HG03135 (cell line): ENCODE measurements at regions not wholly inside any gene's neighbourhood (a gene's known extent, or its start where the extent isn't known, plus 50 kb on each side); places are given as distances from the start of the nearest gene placed in this dataset.
"Not testable (repeated sequence)": the region's sequence is repeated elsewhere in the genome, so short reads cannot be mapped to it uniquely, and the experiment has no call there.

ENCODE experiments used
- ATAC-seq: cut with Tn5 transposase; IDR thresholded peaks from one replicate; pipeline ENCODE4 v1.9.1; 2021; ENCODE audit warnings: mild to moderate bottlenecking, moderate library complexity; ENCODE audit not compliant: unreplicated experiment

DNA sequence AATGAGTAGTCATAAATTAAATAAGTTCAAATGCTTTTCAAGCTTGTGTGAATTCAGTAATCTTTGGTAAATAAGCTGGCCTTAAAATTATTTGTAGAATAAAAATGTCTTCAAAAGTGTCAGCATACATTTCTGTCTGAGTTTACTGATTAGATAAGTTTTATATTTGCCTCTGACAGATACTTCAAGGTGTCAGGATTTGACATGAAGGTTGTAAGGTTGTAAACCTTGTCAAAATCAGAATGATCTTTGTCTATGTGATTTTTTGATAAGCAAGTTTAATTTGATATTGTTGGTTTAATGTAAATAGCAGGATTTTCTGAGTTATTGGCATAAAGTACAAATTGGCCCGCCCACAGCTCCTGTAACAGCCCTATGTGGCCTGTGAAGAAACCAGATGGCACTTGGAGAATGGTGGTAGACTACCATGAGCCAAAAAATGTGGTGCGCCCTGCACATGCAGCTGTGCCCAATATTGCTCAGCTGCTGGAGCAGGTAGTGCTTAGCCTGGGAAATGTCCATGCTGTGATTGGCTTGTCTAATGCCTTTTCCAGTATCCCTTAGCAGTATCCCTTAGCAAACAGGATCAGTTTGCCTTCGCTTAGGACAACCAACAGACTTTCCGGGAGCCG lies 188.0 kb upstream of the SPHKAP start:
- ATAC-seq: no peak

- ATAC-seq: no peak
Observed at GRCh38 chr2:228367356-228367755, 185.9 kb upstream of the SPHKAP start.

DNA sequence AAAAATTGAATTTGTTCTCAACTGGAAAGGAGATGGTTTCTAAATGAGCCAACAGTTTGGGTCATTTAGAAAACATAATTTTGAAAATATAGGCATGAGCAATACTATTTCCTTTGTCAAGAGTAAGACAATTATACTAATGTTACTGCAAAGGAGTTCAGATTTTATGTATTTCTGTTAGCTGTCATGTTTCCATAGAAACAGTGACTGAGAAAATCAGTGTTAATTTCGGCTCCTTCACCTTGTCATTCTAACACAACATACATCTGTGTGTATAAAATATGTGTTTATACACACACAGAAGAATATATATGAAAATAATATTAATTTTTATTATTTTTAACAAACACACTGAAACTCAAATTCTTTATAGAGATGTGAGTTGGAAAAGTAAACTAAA lies 178.0 kb upstream of the SPHKAP start:
- no peak for ATAC-seq

DNA sequence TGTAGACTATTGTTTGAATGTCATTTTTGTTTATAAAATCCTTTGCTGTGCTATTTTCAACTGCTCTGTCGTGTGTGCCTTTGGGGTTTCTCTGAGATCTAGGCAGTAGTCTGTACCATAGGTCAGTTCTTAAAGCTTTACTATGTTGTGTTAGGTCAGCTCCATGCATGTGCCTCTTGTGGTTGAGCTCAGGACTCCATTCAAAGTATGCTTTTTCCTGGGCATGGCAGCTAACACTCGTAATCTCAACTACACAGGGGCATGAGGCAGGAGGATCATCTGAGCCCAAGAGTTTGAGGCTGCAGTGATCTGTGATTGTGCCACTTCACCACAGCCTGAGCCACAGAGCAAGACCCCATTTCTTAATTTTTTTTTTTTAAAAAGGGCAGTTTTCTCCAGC lies 174.4 kb upstream of the SPHKAP start:
- no peak for ATAC-seq

DNA sequence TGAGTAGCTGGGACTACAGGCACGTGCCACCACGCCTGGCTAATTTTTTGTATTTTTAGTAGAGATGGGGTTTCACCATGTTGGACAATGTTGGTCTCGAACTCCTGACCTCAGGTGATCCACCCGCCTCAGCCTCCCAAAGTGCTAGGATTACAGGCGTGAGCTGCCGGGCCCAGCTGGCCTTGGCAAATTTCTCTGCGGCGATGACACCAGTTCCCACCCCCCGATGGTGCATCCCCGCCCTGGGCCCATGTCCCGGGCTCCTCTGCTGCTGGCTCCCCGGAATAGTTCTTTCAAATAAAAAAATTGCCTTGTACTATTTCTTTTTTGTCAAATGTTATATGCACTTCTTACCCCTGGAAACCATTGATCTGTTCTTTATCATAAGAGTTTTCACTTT lies 171.5 kb upstream of the SPHKAP start:
- not testable (repeated sequence) for ATAC-seq

DNA sequence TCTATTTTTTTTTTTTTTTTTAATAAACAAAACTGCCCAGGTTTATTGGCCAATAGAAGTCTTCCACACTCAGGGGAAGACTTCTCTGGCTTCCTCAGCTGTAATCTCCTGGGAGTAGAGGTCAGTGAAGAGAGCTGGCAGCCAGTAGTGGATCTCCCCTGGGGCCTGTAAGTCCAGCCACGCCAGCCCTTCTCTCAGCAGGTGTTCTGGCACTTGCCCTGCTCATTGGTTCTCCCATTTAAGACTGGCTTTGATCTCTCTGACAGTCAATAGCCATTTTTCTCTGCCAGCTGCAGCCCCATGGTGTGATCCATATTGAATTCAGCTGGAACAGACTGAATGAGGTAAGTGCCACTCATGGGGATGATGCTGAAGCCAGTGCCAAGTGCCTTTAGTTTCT lies 170.6 kb upstream of the SPHKAP start:
- ATAC-seq: no peak

- no peak for ATAC-seq
Observed at GRCh38 chr2:228348516-228349064, 167.1 kb upstream of the SPHKAP start.

DNA sequence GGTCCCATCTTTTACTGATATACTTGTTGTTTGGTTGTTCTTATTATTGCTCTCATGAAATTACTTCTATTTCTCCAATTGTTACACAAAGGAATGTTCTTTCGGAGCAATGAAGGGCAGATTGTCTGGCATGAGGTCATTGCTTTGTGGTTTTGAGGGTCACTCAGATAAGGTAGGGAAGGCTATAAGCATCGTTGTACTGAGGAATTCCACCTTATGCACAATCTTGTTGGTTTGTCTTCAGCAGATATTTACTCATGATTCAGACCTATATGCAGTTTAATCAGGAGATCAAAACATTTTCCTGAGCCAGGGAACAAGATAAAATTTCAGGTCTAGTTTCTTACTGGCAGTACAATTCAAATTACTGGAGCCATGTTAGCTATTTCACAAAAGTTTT lies 163.0 kb upstream of the SPHKAP start:
- ATAC-seq: no peak

DNA sequence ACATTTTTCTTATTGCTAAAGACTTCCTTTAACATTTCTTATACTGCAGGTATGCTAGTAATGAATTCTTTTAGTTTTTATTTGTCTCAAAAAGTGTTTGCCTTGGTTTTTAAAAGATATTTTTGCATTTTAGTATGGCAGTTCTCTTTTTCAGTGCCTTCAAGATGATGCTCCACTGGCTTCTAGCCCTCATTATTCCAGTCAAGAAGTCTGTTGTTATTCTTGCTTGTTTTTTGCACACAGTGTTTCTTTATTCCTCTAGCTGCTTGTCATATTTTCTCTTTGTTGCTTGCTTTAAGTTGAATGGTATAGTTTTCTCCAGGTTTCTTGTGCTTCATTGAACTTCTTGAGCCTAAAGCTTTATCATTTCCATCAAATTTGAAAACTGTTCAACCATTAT lies 158.0 kb upstream of the SPHKAP start:
- no peak for ATAC-seq

GRCh38 chr2:228334180-228334579 lies 152.7 kb upstream of the SPHKAP start:
- ATAC-seq: no peak

GRCh38 chr2:228329282-228329681 lies 147.8 kb upstream of the SPHKAP start:
- ATAC-seq: no peak

- no peak for ATAC-seq
Observed at GRCh38 chr2:228321015-228321414, 139.5 kb upstream of the SPHKAP start.

GRCh38 chr2:228318218-228318617 lies 136.7 kb upstream of the SPHKAP start:
- ATAC-seq: no peak

GRCh38 chr2:228312172-228312571 lies 130.7 kb upstream of the SPHKAP start:
- ATAC-seq: no peak

DNA sequence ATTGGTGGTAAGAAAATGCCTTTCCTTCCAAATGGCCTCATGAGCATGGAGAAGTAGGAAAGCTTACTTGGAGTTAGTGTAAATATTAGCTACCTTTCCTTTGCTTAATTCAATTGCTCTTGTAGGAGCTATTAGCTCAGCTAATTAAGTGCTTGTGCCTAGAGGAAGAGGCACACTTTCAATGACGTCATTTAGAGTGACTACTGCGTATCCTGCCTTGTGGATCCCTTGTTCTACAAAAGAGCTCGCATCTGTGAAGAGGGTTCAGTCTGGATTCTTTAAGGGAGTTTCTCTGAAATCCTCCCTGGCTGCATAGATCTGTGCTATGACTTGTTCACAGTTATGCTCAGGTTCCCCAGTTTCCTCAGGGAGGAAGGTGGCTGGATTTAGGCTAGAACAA lies 122.5 kb upstream of the SPHKAP start:
- ATAC-seq: no peak

DNA sequence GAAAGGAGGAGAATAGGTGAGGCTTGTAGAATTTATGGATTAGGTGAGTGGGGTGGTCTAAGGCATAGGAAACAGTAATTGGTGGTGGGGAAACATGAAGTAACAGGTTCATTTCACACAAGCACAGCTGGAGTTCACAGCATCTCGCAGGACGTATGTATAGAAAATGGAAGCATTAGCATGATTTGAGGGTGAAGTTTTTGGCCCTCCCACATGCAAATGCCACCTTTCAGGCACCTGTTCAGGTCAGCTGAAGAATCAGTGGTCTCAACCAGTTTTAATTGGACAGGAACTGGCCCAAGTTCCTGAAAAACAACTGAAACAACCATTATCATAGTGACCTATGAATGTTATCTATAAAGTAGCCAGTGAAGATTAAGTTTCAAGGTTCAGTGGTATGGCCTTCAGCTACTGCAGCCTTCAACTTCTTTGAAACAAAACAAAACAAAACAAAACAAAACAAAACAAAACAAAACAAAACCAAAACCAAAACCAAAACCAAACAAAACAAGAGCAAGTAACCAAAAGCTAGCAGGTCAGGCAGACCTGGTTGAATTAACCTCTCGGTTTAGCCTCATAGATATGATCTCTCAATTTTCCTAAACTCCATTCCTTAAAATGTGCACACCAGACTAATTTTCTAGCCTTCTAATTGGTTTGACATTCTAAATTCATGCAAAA lies 102.1 kb upstream of the SPHKAP start:
- ATAC-seq: no peak

DNA sequence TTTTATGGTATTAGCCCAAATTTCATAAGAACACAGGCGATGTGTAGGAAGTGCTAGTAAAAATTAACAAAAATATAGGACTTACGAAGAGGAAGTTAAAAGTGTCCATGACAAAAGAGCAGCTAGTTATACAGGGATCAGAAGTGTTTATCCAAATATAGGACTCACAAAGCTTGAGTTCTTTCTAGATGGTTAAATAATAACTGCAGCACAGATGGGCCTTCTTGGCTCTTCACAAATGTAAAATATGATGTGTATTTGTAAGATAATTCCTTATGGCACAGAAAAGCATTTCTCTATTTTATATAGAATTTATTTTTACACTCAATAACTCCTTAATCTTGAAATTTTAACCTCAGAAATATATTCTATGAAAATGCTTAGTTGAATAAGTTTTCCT lies 100.9 kb upstream of the SPHKAP start:
- ATAC-seq: no peak

- ATAC-seq: no peak
Observed at GRCh38 chr2:228273159-228273558, 91.7 kb upstream of the SPHKAP start.

DNA sequence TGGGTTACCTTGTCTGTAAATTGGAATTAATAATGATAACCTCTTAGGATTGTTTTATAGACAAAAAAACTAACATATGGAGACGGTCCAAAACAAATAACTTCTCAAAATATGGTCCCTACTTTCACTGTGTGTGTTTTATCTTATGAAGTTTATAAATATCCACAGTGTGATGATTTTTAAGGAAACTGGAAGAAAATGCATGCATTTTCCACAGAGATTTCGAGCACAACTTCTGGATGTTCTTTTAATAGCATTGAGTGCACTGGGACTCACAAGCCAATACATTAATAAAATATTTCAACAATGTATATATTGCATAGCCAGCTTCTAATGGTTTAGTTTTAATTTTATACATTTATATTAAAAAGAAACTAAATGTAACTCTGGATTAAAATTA lies 87.9 kb upstream of the SPHKAP start:
- no peak for ATAC-seq

DNA sequence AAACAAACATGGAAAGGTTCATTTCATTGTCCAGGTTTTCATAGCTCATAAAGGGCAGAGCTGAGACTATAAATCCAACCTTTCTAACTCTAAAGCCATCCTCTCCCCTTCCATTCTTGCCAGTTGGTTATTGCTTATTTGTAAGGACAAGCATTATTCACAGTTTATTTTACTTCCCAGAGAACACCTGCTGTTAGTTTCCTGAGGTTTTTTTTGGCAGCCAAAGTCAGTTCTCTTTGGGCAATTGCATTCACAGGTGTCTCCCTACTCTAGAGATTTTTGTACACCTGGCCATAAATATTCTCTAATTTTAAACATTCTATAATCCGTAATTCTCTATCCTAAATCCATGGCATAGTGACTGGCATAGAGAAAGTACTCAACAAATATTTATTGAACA lies 87.3 kb upstream of the SPHKAP start:
- ATAC-seq: no peak

DNA sequence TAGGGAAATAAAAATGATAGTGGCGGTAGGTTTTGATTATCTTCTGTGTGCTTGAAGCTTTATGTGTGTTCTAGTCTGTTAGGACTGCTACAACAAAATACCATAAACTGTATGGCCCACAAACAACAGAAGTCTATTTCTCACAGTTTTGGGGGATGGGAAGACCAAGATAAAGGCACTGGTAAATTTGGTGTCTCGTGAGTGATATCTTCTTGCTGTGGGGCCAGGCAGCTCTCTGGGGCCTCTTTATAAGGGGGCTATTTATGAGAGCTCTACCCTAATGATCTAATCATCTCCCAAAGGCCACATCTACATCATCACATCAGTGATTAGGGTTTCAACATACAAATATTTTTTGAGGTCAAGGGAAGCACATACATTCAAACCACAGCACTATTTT lies 86.8 kb upstream of the SPHKAP start:
- no peak for ATAC-seq

- ATAC-seq: no peak
Observed at GRCh38 chr2:228263156-228263555, 81.7 kb upstream of the SPHKAP start.

DNA sequence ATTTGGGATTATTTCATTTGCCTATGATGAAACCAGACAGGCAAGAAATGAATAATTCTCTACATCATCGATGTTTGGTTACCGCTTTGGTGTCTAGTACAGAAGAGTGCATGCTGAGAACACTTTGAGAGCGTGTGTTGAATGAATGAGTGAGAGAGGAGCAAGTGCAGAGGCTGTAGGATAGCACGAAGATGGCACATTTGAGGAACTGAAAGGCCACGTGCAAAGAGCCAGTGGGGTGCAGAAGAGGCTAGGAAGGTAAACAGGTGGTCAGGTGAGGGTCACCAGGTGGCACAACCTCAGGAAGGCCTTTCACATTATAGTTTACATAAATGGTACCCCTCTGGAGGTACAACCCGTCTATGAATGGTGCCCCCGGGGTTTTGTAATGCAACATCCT lies 80.1 kb upstream of the SPHKAP start:
- no peak for ATAC-seq
